ENCODE measurements at regions not wholly inside any gene's neighbourhood (a gene's known extent, or its start where the extent isn't known, plus 50 kb on each side); places are given as distances from the start of the nearest gene placed in this dataset.
"Not testable (repeated sequence)": the region's sequence is repeated elsewhere in the genome, so short reads cannot be mapped to it uniquely, and the experiment has no call there.

DNA sequence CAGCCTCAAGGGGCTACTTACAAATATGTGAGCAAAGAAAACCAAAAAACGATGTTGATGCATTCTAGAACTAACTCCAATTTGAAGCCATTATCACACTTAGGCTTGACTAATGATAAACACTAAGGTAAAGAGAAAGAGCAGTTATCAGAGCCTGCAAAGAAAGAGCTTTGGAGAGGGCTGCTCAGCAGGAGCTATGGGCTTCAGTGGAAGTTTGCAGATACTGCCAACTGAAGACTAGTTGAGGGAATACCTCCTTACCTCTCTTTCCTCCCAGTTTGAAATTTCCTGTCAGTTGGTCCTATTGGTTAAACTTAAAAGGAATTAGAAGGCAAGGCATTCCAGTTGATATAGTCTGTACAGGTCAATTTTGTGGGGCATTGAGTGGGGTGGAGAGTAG is 498.1 kb upstream of the POT1 start:
- no peaks in the 10 kb centered on the region for H3K9me3 ChIP-seq
- H3K27ac ChIP-seq: no peak overlapping the region
- intact Hi-C loops (cut with DNase I): no loop called here
- no peaks in the 10 kb centered on the region for H3K4me1 ChIP-seq
- H3K36me3 ChIP-seq: no peaks in the 10 kb centered on the region
- TF ChIP-seq, protein P1, sequence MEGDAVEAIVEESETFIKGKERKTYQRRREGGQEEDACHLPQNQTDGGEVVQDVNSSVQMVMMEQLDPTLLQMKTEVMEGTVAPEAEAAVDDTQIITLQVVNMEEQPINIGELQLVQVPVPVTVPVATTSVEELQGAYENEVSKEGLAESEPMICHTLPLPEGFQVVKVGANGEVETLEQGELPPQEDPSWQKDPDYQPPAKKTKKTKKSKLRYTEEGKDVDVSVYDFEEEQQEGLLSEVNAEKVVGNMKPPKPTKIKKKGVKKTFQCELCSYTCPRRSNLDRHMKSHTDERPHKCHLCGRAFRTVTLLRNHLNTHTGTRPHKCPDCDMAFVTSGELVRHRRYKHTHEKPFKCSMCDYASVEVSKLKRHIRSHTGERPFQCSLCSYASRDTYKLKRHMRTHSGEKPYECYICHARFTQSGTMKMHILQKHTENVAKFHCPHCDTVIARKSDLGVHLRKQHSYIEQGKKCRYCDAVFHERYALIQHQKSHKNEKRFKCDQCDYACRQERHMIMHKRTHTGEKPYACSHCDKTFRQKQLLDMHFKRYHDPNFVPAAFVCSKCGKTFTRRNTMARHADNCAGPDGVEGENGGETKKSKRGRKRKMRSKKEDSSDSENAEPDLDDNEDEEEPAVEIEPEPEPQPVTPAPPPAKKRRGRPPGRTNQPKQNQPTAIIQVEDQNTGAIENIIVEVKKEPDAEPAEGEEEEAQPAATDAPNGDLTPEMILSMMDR (IDR thresholded peaks at IDR 0.05): no peak
- no peaks in the 10 kb centered on the region for H3K27me3 ChIP-seq
- no peak for DNase-seq (ENCODE audit: low spot score in 2 of 2)
- no peak overlapping the region for H3K4me3 ChIP-seq

DNA sequence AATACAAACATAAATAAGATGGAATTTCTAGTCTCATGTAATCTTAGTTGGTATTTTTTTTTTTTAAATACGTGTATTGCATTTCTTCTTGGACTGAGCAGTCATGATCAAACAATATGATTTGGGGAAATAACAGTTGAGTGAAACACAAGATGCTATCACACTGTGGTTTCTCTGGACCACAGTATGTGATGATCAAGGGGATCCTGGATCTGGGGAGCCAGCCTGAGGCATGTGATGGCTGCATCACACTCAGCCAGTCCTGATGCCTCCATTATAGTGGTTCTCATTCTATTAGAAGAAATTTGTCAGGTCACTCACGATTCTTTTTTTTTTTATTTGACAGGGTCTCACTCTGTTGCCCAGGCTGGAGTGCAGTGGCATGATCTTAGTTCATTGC is 495.9 kb upstream of the POT1 start:
- intact Hi-C loops (cut with DNase I): no loop called here
- Histone ChIP-seq H3K27me3 (no peaks in the 10 kb centered on the region), H3K36me3 (no peaks in the 10 kb centered on the region), H3K27ac (no peak overlapping the region), H3K9me3 (no peaks in the 10 kb centered on the region), H3K4me1 (no peaks in the 10 kb centered on the region), H3K4me3 (no peak overlapping the region)
- no peak for DNase-seq (ENCODE audit: low spot score in 2 of 2)
- TF ChIP-seq, protein P1 (IDR thresholded peaks at IDR 0.05): no peak

DNA sequence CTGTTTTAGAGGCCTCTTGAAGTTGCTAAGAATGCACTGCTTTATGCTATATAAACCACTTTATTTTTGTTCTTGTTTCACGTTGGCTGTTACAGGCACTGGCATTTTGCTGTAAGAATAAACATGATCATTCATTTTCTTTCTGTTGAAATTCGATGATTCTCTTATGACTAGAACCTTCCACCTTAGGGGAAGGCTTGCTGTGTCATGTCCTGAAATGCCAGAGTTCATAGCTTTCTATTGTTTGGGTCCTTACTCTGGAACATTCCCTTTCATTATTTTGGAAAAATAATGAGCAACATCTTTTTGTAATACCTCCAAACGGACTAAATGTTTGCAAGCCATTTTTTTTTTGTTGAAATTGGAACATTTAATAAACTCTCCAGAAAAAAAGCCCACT is 495.1 kb upstream of the POT1 start:
- TF ChIP-seq, protein P1 (IDR thresholded peaks at IDR 0.05): no peak
- intact Hi-C loops (cut with DNase I): no loop called here
- no peaks in the 10 kb centered on the region for H3K27me3 ChIP-seq
- no peak overlapping the region for H3K4me3 ChIP-seq
- no peak overlapping the region for H3K27ac ChIP-seq
- no peaks in the 10 kb centered on the region for H3K9me3 ChIP-seq
- H3K4me1 ChIP-seq: no peaks in the 10 kb centered on the region
- DNase-seq (ENCODE audit: low spot score in 2 of 2): no peak
- H3K36me3 ChIP-seq: no peaks in the 10 kb centered on the region

DNA sequence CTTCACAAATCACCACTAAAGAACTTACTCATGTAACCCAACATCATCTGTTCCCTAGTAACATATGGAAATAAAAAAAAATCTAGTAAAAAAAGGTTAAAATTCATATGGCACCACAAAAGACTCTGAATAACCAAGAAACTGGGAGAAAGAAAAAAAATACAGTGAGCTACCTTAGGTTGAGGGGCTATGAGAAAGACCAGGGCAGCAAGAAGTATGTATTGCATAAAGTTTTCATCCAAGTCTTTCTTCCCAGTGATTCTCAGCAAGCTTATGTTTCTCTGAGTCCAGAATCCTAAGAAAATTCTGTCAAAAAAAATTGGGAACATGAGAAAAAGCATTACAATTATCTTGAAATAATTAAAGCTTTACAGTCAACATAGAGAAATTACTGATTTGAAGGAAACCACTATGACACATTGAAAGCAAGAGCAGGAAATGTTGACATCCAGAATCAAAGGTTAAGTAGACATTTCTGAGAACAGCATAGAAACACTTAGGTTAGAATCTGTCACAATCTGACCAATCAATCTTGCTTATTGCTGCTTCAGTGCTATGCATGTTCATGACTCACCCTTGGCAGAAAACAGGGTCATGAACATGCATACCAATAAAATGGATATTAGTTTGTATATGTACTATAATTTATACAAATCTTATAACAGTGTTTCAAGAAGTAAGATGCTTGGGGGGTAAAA is 494.0 kb upstream of the POT1 start:
- intact Hi-C loops (cut with DNase I): no loop called here
- TF ChIP-seq, protein P1 (IDR thresholded peaks at IDR 0.05): no peak
- Histone ChIP-seq H3K4me1 (no peaks in the 10 kb centered on the region), H3K36me3 (no peaks in the 10 kb centered on the region), H3K4me3 (no peak overlapping the region), H3K27me3 (no peaks in the 10 kb centered on the region), H3K9me3 (no peaks in the 10 kb centered on the region), H3K27ac (no peak overlapping the region)
- no peak for DNase-seq (ENCODE audit: low spot score in 2 of 2)

DNA sequence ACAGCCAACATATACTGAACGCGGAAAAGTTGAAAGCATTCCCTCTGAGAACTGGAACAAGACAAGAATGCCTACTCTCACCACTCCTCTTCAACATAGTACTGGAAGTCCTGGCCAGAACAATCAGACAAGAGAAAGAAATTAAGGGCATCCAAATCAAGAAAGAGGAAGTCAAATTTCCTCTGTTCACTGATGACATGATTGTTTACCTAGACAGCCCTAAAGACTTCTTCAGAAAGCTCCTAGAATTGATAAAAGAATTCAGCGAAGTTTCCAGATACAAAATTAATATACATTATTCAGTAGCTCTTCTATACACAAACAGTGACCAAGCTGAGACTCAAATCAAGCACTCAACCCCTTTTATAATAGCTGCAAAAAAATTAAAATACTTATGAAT is 491.8 kb upstream of the POT1 start:
- H3K27ac ChIP-seq; H3K4me1 ChIP-seq; DNase-seq (ENCODE audit: low spot score in 2 of 2); H3K4me3 ChIP-seq; H3K36me3 ChIP-seq; intact Hi-C loops (cut with DNase I); H3K9me3 ChIP-seq; H3K27me3 ChIP-seq: not testable (repeated sequence)

DNA sequence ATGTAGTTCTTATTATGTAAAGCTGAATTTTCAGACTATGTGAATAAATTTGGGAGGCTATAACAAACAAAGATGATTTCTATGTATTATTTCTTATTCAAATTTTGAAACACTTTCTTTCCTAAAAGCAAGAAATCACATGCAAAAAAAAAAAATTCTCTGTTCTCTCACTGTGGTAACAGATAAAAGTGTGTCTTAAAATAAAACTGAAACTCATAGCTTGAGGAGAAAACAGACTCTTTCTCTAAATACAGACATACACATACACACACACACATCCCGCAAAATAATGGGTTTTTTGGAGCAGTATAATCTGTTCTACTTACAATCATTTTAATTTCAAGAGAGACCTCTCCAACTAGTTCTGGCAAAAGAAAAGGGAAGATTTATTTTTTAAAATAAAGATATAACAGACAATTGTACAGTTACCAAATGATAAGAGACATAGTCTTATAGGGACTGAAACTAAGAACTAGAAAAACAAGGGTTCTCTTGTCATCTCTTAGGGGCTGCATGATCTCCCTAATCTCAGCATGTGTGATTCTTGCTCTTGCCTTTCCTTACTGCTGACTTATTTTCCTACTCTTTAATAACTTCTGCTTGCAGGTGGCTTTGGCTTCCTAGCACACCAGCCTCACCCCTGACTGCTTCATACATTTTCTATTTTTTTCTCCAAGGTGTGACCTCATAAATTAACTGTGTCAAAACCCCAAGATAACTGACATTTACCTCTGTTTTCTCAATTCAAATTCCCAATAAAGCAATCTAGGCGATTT is 483.5 kb upstream of the POT1 start:
- no peak for DNase-seq (ENCODE audit: low spot score in 2 of 2)
- no peaks in the 10 kb centered on the region for H3K27me3 ChIP-seq
- TF ChIP-seq, protein P1 (IDR thresholded peaks at IDR 0.05): no peak
- intact Hi-C loops (cut with DNase I): no loop called here
- H3K27ac ChIP-seq: no peak overlapping the region
- no peaks in the 10 kb centered on the region for H3K36me3 ChIP-seq
- no peaks in the 10 kb centered on the region for H3K4me1 ChIP-seq
- no peaks in the 10 kb centered on the region for H3K9me3 ChIP-seq
- no peak overlapping the region for H3K4me3 ChIP-seq
